ENCODE measurements at regions not wholly inside any gene's neighbourhood (a gene's known extent, or its start where the extent isn't known, plus 50 kb on each side); places are given as distances from the start of the nearest gene placed in this dataset.

GRCh38 chr5:53378590-53379247, 101.7 kb upstream of the FST start:
- TF ChIP-seq CTCF (IDR thresholded peaks at IDR 0.05) (no peak), POLR2A (IDR thresholded peaks at IDR 0.05) (no peak)

All from right lobe of liver (tissue), 4 donors.